Gastrocnemius medialis (tissue), 4 donors: ENCODE measurements at regions not wholly inside any gene's neighbourhood (a gene's known extent, or its start where the extent isn't known, plus 50 kb on each side); places are given as distances from the start of the nearest gene placed in this dataset.

Source experiments
- ATAC-seq, 2 donors: fragments of 150-250 bp; one replicate each; pipeline ENCODE4 v1.9.1; 2016
- DNase-seq, 2 donors: peaks; one replicate each; pipeline ENCODE4 v3.0.0-alpha.2; 2019
- H3K27ac ChIP-seq, 4 donors: fragments of 200-600 bp; sonication (generic); 1 replicate in 1 of 4; 2 replicates in 3 of 4; pipeline ENCODE4 v1.5.1; 2016 to 2018; ENCODE audit warnings: mild to moderate bottlenecking in 2 of 4, moderate library complexity in 1 of 4
- H3K27me3 ChIP-seq, 3 donors: fragments of 200-600 bp; sonication (generic) in 2 of 3; 1 replicate in 1 of 3; 2 replicates in 2 of 3; pipeline versions ENCODE4 v1.5.1 to v1.6.0; 2016 to 2019; ENCODE audit warnings: mild to moderate bottlenecking in 1 of 3, moderate library complexity in 1 of 3
- H3K36me3 ChIP-seq, 2 donors: fragments of 200-600 bp; sonication (generic) in 1 of 2; one replicate each; pipeline ENCODE4 v1.5.1; 2017 to 2018
- H3K4me1 ChIP-seq, 2 donors: fragments of 200-600 bp; sonication (generic) in 1 of 2; one replicate each; pipeline ENCODE4 v1.5.1; 2016 to 2017; ENCODE audit warnings: mild to moderate bottlenecking in 2 of 2
- H3K4me3 ChIP-seq, 4 donors: fragments of 200-600 bp; sonication (generic) in 3 of 4; 1 replicate in 1 of 4; 2 replicates in 3 of 4; pipeline ENCODE4 v1.5.1; 2016 to 2019; ENCODE audit warnings: mild to moderate bottlenecking in 2 of 4
- H3K9me3 ChIP-seq, 3 donors: fragments of 200-600 bp; sonication (generic) in 2 of 3; 1 replicate in 1 of 3; 2 replicates in 2 of 3; pipeline ENCODE4 v1.5.1; 2016 to 2019
- CTCF ChIP-seq, 5 experiments: fragments of 450-650 bp in 3 of 5; fragments of 200-600 bp in 2 of 5; sonication (generic) in 2 of 5; IDR thresholded peaks in 4 of 5; conservative IDR thresholded peaks in 1 of 5; 1 replicate in 4 of 5; 2 replicates in 1 of 5; pipeline ENCODE4 v1.5.1; 2016 to 2019; ENCODE audit warnings: antibody characterized with exemption in 5 of 5, mild to moderate bottlenecking in 3 of 5, moderate library complexity in 3 of 5
- POLR2A ChIP-seq, 2 donors: fragments of 450-650 bp; IDR thresholded peaks; one replicate each; pipeline ENCODE4 v1.6.1; 2017; ENCODE audit warnings: antibody characterized with exemption in 2 of 2, mild to moderate bottlenecking in 2 of 2, moderate library complexity in 2 of 2
- in situ Hi-C, 4 donors: fragments of 200-750 bp; cut with MboI; loops; one replicate each; pipeline versions ENCODE4 v1.15.0 to v1.8.0; 2017; ENCODE audit warnings: low sequenced_read_pairs in 4 of 4
- intact Hi-C: fragments of 100-400 bp; cut with DNase I; formaldehyde crosslinking; loops from one replicate; pipeline ENCODE4 v1.15.1; 2023; ENCODE audit warnings: low total_unique reads

GRCh38 chr11:44498089-44498871, 67.2 kb upstream of the CD82 start:
- TF ChIP-seq CTCF (IDR thresholded peaks at IDR 0.05 in 4 of 5, conservative IDR thresholded peaks at IDR 0.05 in 1 of 5) (no peak), POLR2A (IDR thresholded peaks at IDR 0.05) (no peak)
- intact Hi-C loops, result no loop called here
- in situ Hi-C loops, result no loop called here
- ATAC-seq, result peak in 1 of 2 donors; percentile 12
- Histone ChIP-seq H3K9me3 (no peaks in the 10 kb centered on the region), H3K27ac (no peak overlapping the region), H3K4me3 (no peak overlapping the region), H3K4me1 (no peaks in the 10 kb centered on the region), H3K36me3 (no peaks in the 10 kb centered on the region), H3K27me3 (no peaks in the 10 kb centered on the region)
- no peak for DNase-seq

- TF ChIP-seq POLR2A (IDR thresholded peaks at IDR 0.05) (no peak), CTCF (IDR thresholded peaks at IDR 0.05 in 4 of 5, conservative IDR thresholded peaks at IDR 0.05 in 1 of 5) (no peak)
- no peak for ATAC-seq
- intact Hi-C loops (no loop called here), in situ Hi-C loops (no loop called here)
- no peaks in the 10 kb centered on the region for H3K9me3 ChIP-seq
- DNase-seq, result no peak
- no peaks in the 10 kb centered on the region for H3K4me1 ChIP-seq
- H3K4me3 ChIP-seq, result no peak overlapping the region
- no peak overlapping the region for H3K27ac ChIP-seq
- H3K36me3 ChIP-seq, result no peaks in the 10 kb centered on the region
- H3K27me3 ChIP-seq, result no peaks in the 10 kb centered on the region
These were observed 63.0 kb upstream of the CD82 start for GRCh38 chr11:44502506-44502905.

GRCh38 chr11:44505581-44506054, 59.8 kb upstream of the CD82 start:
- Histone ChIP-seq H3K9me3 (no peaks in the 10 kb centered on the region), H3K4me1 (no peaks in the 10 kb centered on the region), H3K36me3 (no peaks in the 10 kb centered on the region), H3K27ac (no peak overlapping the region), H3K27me3 (no peaks in the 10 kb centered on the region), H3K4me3 (no peak overlapping the region)
- in situ Hi-C loops (no loop called here), intact Hi-C loops (no loop called here)
- no peak for DNase-seq
- ATAC-seq, result no peak
- no peak for TF ChIP-seq POLR2A (IDR thresholded peaks at IDR 0.05)
- no peak for TF ChIP-seq CTCF (IDR thresholded peaks at IDR 0.05 in 4 of 5, conservative IDR thresholded peaks at IDR 0.05 in 1 of 5)

- no peaks in the 10 kb centered on the region for H3K36me3 ChIP-seq
- intact Hi-C loops, result no loop called here
- no peaks in the 10 kb centered on the region for H3K9me3 ChIP-seq
- no peaks in the 10 kb centered on the region for H3K27me3 ChIP-seq
- no peak for TF ChIP-seq CTCF (IDR thresholded peaks at IDR 0.05 in 4 of 5, conservative IDR thresholded peaks at IDR 0.05 in 1 of 5)
- no peak for TF ChIP-seq POLR2A (IDR thresholded peaks at IDR 0.05)
- no peak for DNase-seq
- no peaks in the 10 kb centered on the region for H3K4me1 ChIP-seq
- ATAC-seq, result no peak
- H3K4me3 ChIP-seq, result no peak overlapping the region
- in situ Hi-C loops, result no loop called here
- no peak overlapping the region for H3K27ac ChIP-seq
These were observed 59.0 kb upstream of the CD82 start for GRCh38 chr11:44506375-44507016.
